SK-N-SH (cell line): ENCODE measurements at regions not wholly inside any gene's neighbourhood (a gene's known extent, or its start where the extent isn't known, plus 50 kb on each side); places are given as distances from the start of the nearest gene placed in this dataset.

Experiments
- CTCF ChIA-PET: fragments of 300-600, 350-600 bp; formaldehyde crosslinking; extraction: SDS; loops from one replicate; lab custom pipeline; 2021; lab: Yijun Ruan, JAX
- POLR2A ChIA-PET: fragments of 350-600 bp; sonication (Branson Sonifier 250); formaldehyde crosslinking; extraction: SDS; loops from one replicate; lab custom pipeline; 2020; ENCODE audit warnings: antibody characterized with exemption, inconsistent platforms; lab: Yijun Ruan, JAX
- DNase-seq: peaks from one replicate; pipeline ENCODE4 v3.0.0; 2012
- H2AFZ ChIP-seq: fragments of 200-600 bp; sonication (generic); 2 replicates; pipeline ENCODE4 v1.8.1; 2016; ENCODE audit warnings: antibody characterized with exemption, mild to moderate bottlenecking, low read depth
- H3F3A ChIP-seq: fragments of 200-600 bp; sonication (generic); replicated peaks from 2 replicates; pipeline ENCODE3; 2016; ENCODE audit warnings: antibody characterized with exemption, mild to moderate bottlenecking; ENCODE audit not compliant: insufficient read depth
- H3K27ac ChIP-seq, 2 experiments: fragments of 200-500 bp in 1 of 2; fragments of 200-600 bp in 1 of 2; sonication (Bioruptor generic) in 1 of 2; sonication (generic), shearing (Covaris generic) in 1 of 2; 2 replicates each; pipeline versions ENCODE4 v1.5.1 to v1.6.1; 2014 to 2016; ENCODE audit warnings: low read depth in 2 of 2, inconsistent platforms in 1 of 2, low read length in 1 of 2, mild to moderate bottlenecking in 1 of 2, mixed read lengths in 1 of 2
- H3K27me3 ChIP-seq: fragments of 200-600 bp; sonication (generic), shearing (Covaris generic); 2 replicates; pipeline ENCODE4 v1.6.1; 2016; ENCODE audit warnings: mixed run types; ENCODE audit not compliant: insufficient read depth
- H3K36me3 ChIP-seq, 2 experiments: fragments of 200-500 bp in 1 of 2; fragments of 200-600 bp in 1 of 2; sonication (Bioruptor generic) in 1 of 2; sonication (generic) in 1 of 2; replicated peaks in 1 of 2; 2 replicates each; pipeline versions ENCODE3 to v1.5.1; 2014 to 2016; ENCODE audit warnings: low read length in 1 of 2, mild to moderate bottlenecking in 1 of 2; ENCODE audit not compliant: insufficient read depth in 2 of 2, control insufficient read depth in 1 of 2
- H3K4me1 ChIP-seq, 2 experiments: fragments of 200-500 bp in 1 of 2; fragments of 200-600 bp in 1 of 2; sonication (Bioruptor generic) in 1 of 2; sonication (generic), shearing (Covaris generic) in 1 of 2; 2 replicates each; pipeline versions ENCODE4 v1.5.1 to v1.6.1; 2014 to 2016; ENCODE audit warnings: low read depth in 1 of 2, low read length in 1 of 2, mixed run types in 1 of 2; ENCODE audit not compliant: insufficient read depth in 2 of 2, control insufficient read depth in 1 of 2
- H3K4me2 ChIP-seq: fragments of 200-600 bp; sonication (generic), shearing (Covaris generic); 2 replicates; pipeline ENCODE4 v1.6.1; 2017; ENCODE audit warnings: mixed run types
- H3K4me3 ChIP-seq, 2 experiments: fragments of 200-500 bp in 1 of 2; fragments of 200-600 bp in 1 of 2; sonication (Bioruptor generic) in 1 of 2; sonication (generic), shearing (Covaris generic) in 1 of 2; 2 replicates each; pipeline versions ENCODE4 v1.5.1 to v1.8.1; 2014 to 2016; ENCODE audit warnings: low read depth in 2 of 2, inconsistent platforms in 1 of 2, low read length in 1 of 2, mild to moderate bottlenecking in 1 of 2, mixed read lengths in 1 of 2, moderate library complexity in 1 of 2
- H3K79me2 ChIP-seq: fragments of 200-600 bp; sonication (generic); 2 replicates; pipeline ENCODE4 v1.8.1; 2017; ENCODE audit warnings: mild to moderate bottlenecking; ENCODE audit not compliant: insufficient read depth
- H3K9ac ChIP-seq: fragments of 200-600 bp; sonication (generic); 2 replicates; pipeline ENCODE4 v1.6.1; 2017; ENCODE audit warnings: mixed run types
- H3K9me2 ChIP-seq: fragments of 200-600 bp; sonication (generic); 2 replicates; pipeline ENCODE4 v1.6.1; 2017; ENCODE audit warnings: mixed run types
- H3K9me3 ChIP-seq: fragments of 200-600 bp; sonication (generic); 2 replicates; pipeline ENCODE4 v1.6.1; 2017; ENCODE audit warnings: mixed run types, mild to moderate bottlenecking, moderate library complexity
- H4K20me1 ChIP-seq: fragments of 200-600 bp; sonication (generic); 2 replicates; pipeline ENCODE4 v1.6.1; 2017; ENCODE audit warnings: mild to moderate bottlenecking, mixed run types; ENCODE audit not compliant: insufficient read depth
- CHD2 ChIP-seq: fragments of 150-350 bp; IDR thresholded peaks from 2 replicates; pipeline ENCODE4 v1.6.1; 2018; ENCODE audit warnings: low read length; ENCODE audit not compliant: partially characterized antibody
- ELF1 ChIP-seq: IDR thresholded peaks from 2 replicates; pipeline ENCODE4 v1.4.0; 2012
- EP300 ChIP-seq, 2 experiments: IDR thresholded peaks; 2 replicates each; pipeline versions ENCODE4 v1.4.0 to v1.6.1; 2012; ENCODE audit warnings: borderline replicate concordance in 1 of 2, low read depth in 1 of 2, low read length in 1 of 2
- EZH2phosphoT487 ChIP-seq: fragments of 200-600 bp; sonication (generic); IDR thresholded peaks from 2 replicates; pipeline ENCODE4 v1.6.1; 2017; ENCODE audit warnings: low read depth, mixed run types, mild to moderate bottlenecking, antibody characterized with exemption, moderate library complexity, borderline replicate concordance
- GABPA ChIP-seq: IDR thresholded peaks from 2 replicates; pipeline ENCODE4 v1.4.0; 2012; ENCODE audit warnings: low read depth, mild to moderate bottlenecking
- GATA2 ChIP-seq: sonication (generic); formaldehyde crosslinking; IDR thresholded peaks from 2 replicates; pipeline ENCODE4 v1.5.0; 2020; ENCODE audit warnings: mild to moderate bottlenecking, missing genetic modification reagents
- IRF3 ChIP-seq: fragments of 150-350 bp; IDR thresholded peaks from 2 replicates; pipeline ENCODE4 v1.6.1; 2016; ENCODE audit warnings: mild to moderate bottlenecking, low read depth, low read length
- MEF2A ChIP-seq: IDR thresholded peaks from 2 replicates; pipeline ENCODE4 v1.4.0; 2012; ENCODE audit warnings: low read depth, borderline replicate concordance
- PBX3 ChIP-seq: IDR thresholded peaks from 2 replicates; pipeline ENCODE4; 2012
- POLR2AphosphoS5 ChIP-seq: IDR thresholded peaks from 2 replicates; pipeline ENCODE4 v1.6.1; 2012; ENCODE audit warnings: low read depth, low read length
- RCOR1 ChIP-seq: fragments of 150-350 bp; IDR thresholded peaks from 2 replicates; pipeline ENCODE4 v1.6.1; 2017; ENCODE audit warnings: antibody characterized with exemption, low read length
- SIN3A ChIP-seq: IDR thresholded peaks from 2 replicates; pipeline ENCODE4 v1.6.1; 2012; ENCODE audit warnings: low read depth, mild to moderate bottlenecking, low read length, moderate library complexity, borderline replicate concordance
- SMC3 ChIP-seq: IDR thresholded peaks from 2 replicates; pipeline ENCODE4 v1.6.1; 2012; ENCODE audit warnings: low read depth, low read length, improper control_type of control experiment
- TAF1 ChIP-seq: IDR thresholded peaks from 2 replicates; pipeline ENCODE4 v1.6.1; 2012; ENCODE audit warnings: low read depth, mild to moderate bottlenecking, low read length, moderate library complexity, borderline replicate concordance
- TCF12 ChIP-seq: IDR thresholded peaks from 2 replicates; pipeline ENCODE4 v1.4.0; 2012
- YY1 ChIP-seq: IDR thresholded peaks from 2 replicates; pipeline ENCODE4 v1.4.0; 2012; ENCODE audit warnings: low read depth, mild to moderate bottlenecking
- ZBTB33 ChIP-seq: IDR thresholded peaks from 2 replicates; pipeline ENCODE4 v1.4.0; 2012; ENCODE audit warnings: low read depth, borderline replicate concordance
- TF ChIP-seq, protein P1 (sequence below): fragments of 150-350 bp; IDR thresholded peaks from 2 replicates; pipeline ENCODE4 v1.6.1; 2017; ENCODE audit warnings: antibody characterized with exemption, low read length, low read depth, borderline replicate concordance
- TF ChIP-seq, protein P2 (sequence below): IDR thresholded peaks from 2 replicates; pipeline ENCODE4 v1.4.0; 2012; ENCODE audit warnings: low read depth

DNA sequence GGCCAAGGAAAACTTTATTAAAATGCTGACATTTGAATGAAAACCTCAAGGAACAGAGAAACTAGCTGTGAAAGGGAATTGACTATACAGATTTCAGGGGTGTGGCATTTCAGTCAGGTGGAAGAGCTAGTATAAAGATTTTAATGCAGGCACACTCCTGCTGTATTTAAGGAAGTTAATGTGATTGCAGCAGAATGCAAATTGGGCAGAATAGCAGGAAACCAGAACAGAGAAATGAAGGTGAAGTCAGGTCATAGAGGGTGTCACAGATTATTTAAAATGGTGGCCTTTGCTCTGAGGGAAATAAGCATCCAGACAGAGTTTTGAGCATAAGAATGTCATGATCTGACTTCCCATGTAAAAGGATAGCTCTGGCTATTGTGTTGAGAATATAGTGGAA lies 898.1 kb upstream of the WWC1 start:
- Histone ChIP-seq H3K27me3 (no peaks in the 10 kb centered on the region), H2AFZ (no peak overlapping the region), H3K4me2 (no peak overlapping the region), H3K36me3 (no peaks in the 10 kb centered on the region), H3K9me2 (no peaks in the 10 kb centered on the region), H3K9ac (no peak overlapping the region), H3K79me2 (no peaks in the 10 kb centered on the region), H3F3A (no peaks in the 10 kb centered on the region), H4K20me1 (no peaks in the 10 kb centered on the region), H3K4me3 (no peak overlapping the region), H3K9me3 (no peaks in the 10 kb centered on the region), H3K4me1 (no peaks in the 10 kb centered on the region; a peak in 1 of 4 replicates), H3K27ac (no peak overlapping the region)
- no peak for DNase-seq
- POLR2A ChIA-PET = no interaction called here
- CTCF ChIA-PET = interaction anchor here (1.4 kb wide), 1 partner anchor 31 kb away, joined by 3 read pairs; no protein-coding TSS in a partner anchor
- TF ChIP-seq PBX3 = no peak
- no peak for TF ChIP-seq TAF1
- no peak for TF ChIP-seq ZBTB33
- TF ChIP-seq EZH2phosphoT487 = no peak
- no peak for TF ChIP-seq ELF1
- TF ChIP-seq, protein P1, sequence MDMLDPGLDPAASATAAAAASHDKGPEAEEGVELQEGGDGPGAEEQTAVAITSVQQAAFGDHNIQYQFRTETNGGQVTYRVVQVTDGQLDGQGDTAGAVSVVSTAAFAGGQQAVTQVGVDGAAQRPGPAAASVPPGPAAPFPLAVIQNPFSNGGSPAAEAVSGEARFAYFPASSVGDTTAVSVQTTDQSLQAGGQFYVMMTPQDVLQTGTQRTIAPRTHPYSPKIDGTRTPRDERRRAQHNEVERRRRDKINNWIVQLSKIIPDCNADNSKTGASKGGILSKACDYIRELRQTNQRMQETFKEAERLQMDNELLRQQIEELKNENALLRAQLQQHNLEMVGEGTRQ = no peak
- no peak for TF ChIP-seq RCOR1
- no peak for TF ChIP-seq MEF2A
- TF ChIP-seq CHD2 = no peak
- TF ChIP-seq POLR2AphosphoS5 = no peak
- no peak for TF ChIP-seq IRF3
- TF ChIP-seq YY1 = no peak
- no peak for TF ChIP-seq SMC3
- TF ChIP-seq GABPA = no peak
- TF ChIP-seq, protein P2, sequence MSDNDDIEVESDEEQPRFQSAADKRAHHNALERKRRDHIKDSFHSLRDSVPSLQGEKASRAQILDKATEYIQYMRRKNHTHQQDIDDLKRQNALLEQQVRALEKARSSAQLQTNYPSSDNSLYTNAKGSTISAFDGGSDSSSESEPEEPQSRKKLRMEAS = no peak
- TF ChIP-seq GATA2 (CRISPR knock-in tag) = no peak
- TF ChIP-seq TCF12 = no peak
- TF ChIP-seq SIN3A = no peak
- no peak for TF ChIP-seq EP300 (IDR thresholded peaks at IDR 0.05; ENCODE audit: borderline replicate concordance in 1 of 2, low read depth in 1 of 2, low read length in 1 of 2)
